Activated CD4-positive, alpha-beta memory T cell treated with anti-CD3 and anti-CD28 coated beads, Interleukin-2, amount 10 ng/mL, durations not matched to agents 7 days and 5 days (primary cell): ENCODE measurements at regions not wholly inside any gene's neighbourhood (a gene's known extent, or its start where the extent isn't known, plus 50 kb on each side); places are given as distances from the start of the nearest gene placed in this dataset.
"Not testable (repeated sequence)": the region's sequence is repeated elsewhere in the genome, so short reads cannot be mapped to it uniquely, and the experiment has no call there.

ENCODE experiments used
- CTCF ChIA-PET: fragments of 350-600 bp; sonication (Branson Sonifier 250); formaldehyde crosslinking; loops from one replicate; lab custom pipeline; 2021; ENCODE audit warnings: antibody characterized with exemption, inconsistent platforms; lab: Charles Lee
- POLR2A ChIA-PET: fragments of 350-600 bp; sonication (Branson Sonifier 250); formaldehyde crosslinking; loops from one replicate; lab custom pipeline; 2021; ENCODE audit warnings: antibody characterized with exemption; lab: Charles Lee
- DNase-seq: peaks from one replicate; pipeline ENCODE4 v3.0.0-alpha.2; 2020
- H3K27ac Mint-ChIP-seq: one replicate; pipeline ENCODE4 v1.8.0; 2021; ENCODE audit warnings: mild to moderate bottlenecking, mixed read lengths
- H3K27me3 Mint-ChIP-seq: one replicate; pipeline ENCODE4 v1.8.0; 2021; ENCODE audit warnings: mixed read lengths
- H3K36me3 Mint-ChIP-seq: one replicate; pipeline ENCODE4 v1.8.0; 2021; ENCODE audit warnings: low read depth, mixed read lengths
- H3K4me1 Mint-ChIP-seq: one replicate; pipeline ENCODE4 v1.8.0; 2021; ENCODE audit warnings: mixed read lengths
- H3K4me3 Mint-ChIP-seq: one replicate; pipeline ENCODE4 v1.8.0; 2021; ENCODE audit warnings: mild to moderate bottlenecking, mixed read lengths
- H3K9me3 Mint-ChIP-seq: one replicate; pipeline ENCODE4 v1.8.0; 2021; ENCODE audit warnings: mixed read lengths

GRCh38 chr6:140382355-140382754 is 1007.9 kb upstream of the CITED2 start:
- H3K27ac Mint-ChIP-seq: no peak overlapping the region
- no peaks in the 10 kb centered on the region for H3K36me3 Mint-ChIP-seq
- H3K4me3 Mint-ChIP-seq: no peak overlapping the region
- CTCF ChIA-PET: no interaction called here
- POLR2A ChIA-PET: no interaction called here
- H3K4me1 Mint-ChIP-seq: no peaks in the 10 kb centered on the region
- H3K9me3 Mint-ChIP-seq: peaks cover 11% of the 10 kb centered on the region
- no peak for DNase-seq
- no peaks in the 10 kb centered on the region for H3K27me3 Mint-ChIP-seq

GRCh38 chr6:140380427-140381218 is 1006.2 kb upstream of the CITED2 start:
- H3K36me3 Mint-ChIP-seq: no peaks in the 10 kb centered on the region
- no peaks in the 10 kb centered on the region for H3K4me1 Mint-ChIP-seq
- H3K27ac Mint-ChIP-seq: no peak overlapping the region
- DNase-seq: no peak
- CTCF ChIA-PET: no interaction called here
- POLR2A ChIA-PET: no interaction called here
- no peaks in the 10 kb centered on the region for H3K27me3 Mint-ChIP-seq
- no peak overlapping the region for H3K4me3 Mint-ChIP-seq
- H3K9me3 Mint-ChIP-seq: peaks cover 4% of the 10 kb centered on the region

GRCh38 chr6:140379919-140380318 is 1005.5 kb upstream of the CITED2 start:
- H3K36me3 Mint-ChIP-seq: no peaks in the 10 kb centered on the region
- no peaks in the 10 kb centered on the region for H3K27me3 Mint-ChIP-seq
- peaks cover 2% of the 10 kb centered on the region for H3K9me3 Mint-ChIP-seq
- H3K27ac Mint-ChIP-seq: no peak overlapping the region
- H3K4me3 Mint-ChIP-seq: no peak overlapping the region
- CTCF ChIA-PET: no interaction called here
- H3K4me1 Mint-ChIP-seq: no peaks in the 10 kb centered on the region
- no peak for DNase-seq
- POLR2A ChIA-PET: no interaction called here

GRCh38 chr6:140376209-140376608 is 1001.8 kb upstream of the CITED2 start:
- H3K4me3 Mint-ChIP-seq: no peak overlapping the region
- H3K4me1 Mint-ChIP-seq: no peaks in the 10 kb centered on the region
- H3K27me3 Mint-ChIP-seq: no peaks in the 10 kb centered on the region
- ChIA-PET POLR2A (no interaction called here), CTCF (no interaction called here)
- no peak for DNase-seq
- H3K27ac Mint-ChIP-seq: no peak overlapping the region
- H3K9me3 Mint-ChIP-seq: no peaks in the 10 kb centered on the region
- no peaks in the 10 kb centered on the region for H3K36me3 Mint-ChIP-seq

GRCh38 chr6:140373728-140374127 is 999.3 kb upstream of the CITED2 start:
- H3K27me3 Mint-ChIP-seq, CTCF ChIA-PET, H3K36me3 Mint-ChIP-seq, H3K4me3 Mint-ChIP-seq, H3K9me3 Mint-ChIP-seq, H3K4me1 Mint-ChIP-seq, POLR2A ChIA-PET, H3K27ac Mint-ChIP-seq, DNase-seq: not testable (repeated sequence)

GRCh38 chr6:140372064-140372463 is 997.6 kb upstream of the CITED2 start:
- DNase-seq: no peak
- H3K9me3 Mint-ChIP-seq: no peaks in the 10 kb centered on the region
- H3K27ac Mint-ChIP-seq: no peak overlapping the region
- ChIA-PET CTCF (no interaction called here), POLR2A (no interaction called here)
- H3K4me1 Mint-ChIP-seq: no peaks in the 10 kb centered on the region
- H3K36me3 Mint-ChIP-seq: no peaks in the 10 kb centered on the region
- no peak overlapping the region for H3K4me3 Mint-ChIP-seq
- no peaks in the 10 kb centered on the region for H3K27me3 Mint-ChIP-seq

GRCh38 chr6:140370976-140371870 is 996.8 kb upstream of the CITED2 start:
- Mint-ChIP-seq H3K4me1 (no peaks in the 10 kb centered on the region), H3K27ac (no peak overlapping the region), H3K9me3 (no peaks in the 10 kb centered on the region), H3K27me3 (no peaks in the 10 kb centered on the region), H3K4me3 (no peak overlapping the region), H3K36me3 (no peaks in the 10 kb centered on the region)
- CTCF ChIA-PET: no interaction called here
- POLR2A ChIA-PET: no interaction called here
- DNase-seq: no peak

- DNase-seq: no peak
- no peak overlapping the region for H3K27ac Mint-ChIP-seq
- POLR2A ChIA-PET: no interaction called here
- H3K27me3 Mint-ChIP-seq: no peaks in the 10 kb centered on the region
- H3K9me3 Mint-ChIP-seq: no peaks in the 10 kb centered on the region
- CTCF ChIA-PET: no interaction called here
- no peak overlapping the region for H3K4me3 Mint-ChIP-seq
- H3K36me3 Mint-ChIP-seq: no peaks in the 10 kb centered on the region
- no peaks in the 10 kb centered on the region for H3K4me1 Mint-ChIP-seq
Observed at GRCh38 chr6:140370441-140370840, 996.0 kb upstream of the CITED2 start.

- no peak for DNase-seq
- no peaks in the 10 kb centered on the region for H3K27me3 Mint-ChIP-seq
- no peaks in the 10 kb centered on the region for H3K36me3 Mint-ChIP-seq
- ChIA-PET CTCF (no interaction called here), POLR2A (no interaction called here)
- H3K9me3 Mint-ChIP-seq: peaks cover 8% of the 10 kb centered on the region
- H3K27ac Mint-ChIP-seq: no peak overlapping the region
- H3K4me1 Mint-ChIP-seq: no peaks in the 10 kb centered on the region
- no peak overlapping the region for H3K4me3 Mint-ChIP-seq
Observed at GRCh38 chr6:140366991-140367390, 992.5 kb upstream of the CITED2 start.

GRCh38 chr6:140364916-140365315 is 990.5 kb upstream of the CITED2 start:
- no peaks in the 10 kb centered on the region for H3K27me3 Mint-ChIP-seq
- ChIA-PET POLR2A (no interaction called here), CTCF (no interaction called here)

GRCh38 chr6:140360651-140361050 is 986.2 kb upstream of the CITED2 start:
- no peaks in the 10 kb centered on the region for H3K4me1 Mint-ChIP-seq
- H3K27me3 Mint-ChIP-seq: no peaks in the 10 kb centered on the region
- no peaks in the 10 kb centered on the region for H3K36me3 Mint-ChIP-seq
- DNase-seq: no peak
- CTCF ChIA-PET: no interaction called here
- no peak overlapping the region for H3K4me3 Mint-ChIP-seq
- peaks cover 8% of the 10 kb centered on the region for H3K9me3 Mint-ChIP-seq
- POLR2A ChIA-PET: no interaction called here
- H3K27ac Mint-ChIP-seq: no peak overlapping the region

More at GRCh38 chr6:140364916-140365315, 990.5 kb upstream of the CITED2 start:
- DNase-seq: no peak
- Mint-ChIP-seq H3K4me3 (no peak overlapping the region), H3K4me1 (no peaks in the 10 kb centered on the region), H3K27ac (no peak overlapping the region), H3K9me3 (peaks cover 8% of the 10 kb centered on the region), H3K36me3 (no peaks in the 10 kb centered on the region)

- Mint-ChIP-seq H3K27ac (no peak overlapping the region), H3K36me3 (no peaks in the 10 kb centered on the region), H3K27me3 (no peaks in the 10 kb centered on the region), H3K9me3 (no peaks in the 10 kb centered on the region), H3K4me1 (no peaks in the 10 kb centered on the region), H3K4me3 (no peak overlapping the region)
- CTCF ChIA-PET: no interaction called here
- no peak for DNase-seq
- POLR2A ChIA-PET: no interaction called here
Observed at GRCh38 chr6:140355476-140355875, 981.0 kb upstream of the CITED2 start.

GRCh38 chr6:140354296-140354695 is 979.8 kb upstream of the CITED2 start:
- no peak overlapping the region for H3K27ac Mint-ChIP-seq
- H3K27me3 Mint-ChIP-seq: no peaks in the 10 kb centered on the region
- ChIA-PET POLR2A (no interaction called here), CTCF (no interaction called here)
- no peak overlapping the region for H3K4me3 Mint-ChIP-seq
- H3K9me3 Mint-ChIP-seq: no peaks in the 10 kb centered on the region
- no peak for DNase-seq
- H3K36me3 Mint-ChIP-seq: no peaks in the 10 kb centered on the region
- no peaks in the 10 kb centered on the region for H3K4me1 Mint-ChIP-seq
